Osteocyte (in vitro differentiated cells): ENCODE measurements at regions not wholly inside any gene's neighbourhood (a gene's known extent, or its start where the extent isn't known, plus 50 kb on each side); places are given as distances from the start of the nearest gene placed in this dataset.

Experiments used
- DNase-seq: peaks from one replicate; pipeline ENCODE4 v3.0.0; 2021; ENCODE audit warnings: mixed read lengths; ENCODE audit not compliant: unreplicated experiment; ENCODE audit errors: extremely low spot score
- H3K27ac Mint-ChIP-seq: one replicate; pipeline ENCODE4 v1.8.0; 2021; ENCODE audit warnings: mild to moderate bottlenecking, mixed read lengths; ENCODE audit not compliant: unreplicated experiment
- H3K27me3 Mint-ChIP-seq: one replicate; pipeline ENCODE4 v1.8.0; 2021; ENCODE audit warnings: mixed read lengths; ENCODE audit not compliant: unreplicated experiment
- H3K36me3 Mint-ChIP-seq: one replicate; pipeline ENCODE4 v1.8.0; 2021; ENCODE audit warnings: mixed read lengths; ENCODE audit not compliant: unreplicated experiment
- H3K4me1 Mint-ChIP-seq: one replicate; pipeline ENCODE4 v1.8.0; 2021; ENCODE audit warnings: mixed read lengths; ENCODE audit not compliant: unreplicated experiment
- H3K4me3 Mint-ChIP-seq: one replicate; pipeline ENCODE4 v1.8.0; 2021; ENCODE audit warnings: mild to moderate bottlenecking, moderate library complexity, mixed read lengths; ENCODE audit not compliant: unreplicated experiment
- H3K9me3 Mint-ChIP-seq: one replicate; pipeline ENCODE4 v1.8.0; 2021; ENCODE audit warnings: mixed read lengths; ENCODE audit not compliant: unreplicated experiment
- TF ChIP-seq, protein P1 (sequence below): fragments of 200-600 bp; sonication (generic); IDR thresholded peaks from 2 replicates; pipeline ENCODE4 v1.5.0; 2021; ENCODE audit warnings: antibody characterized with exemption, mild to moderate bottlenecking, moderate library complexity

DNA sequence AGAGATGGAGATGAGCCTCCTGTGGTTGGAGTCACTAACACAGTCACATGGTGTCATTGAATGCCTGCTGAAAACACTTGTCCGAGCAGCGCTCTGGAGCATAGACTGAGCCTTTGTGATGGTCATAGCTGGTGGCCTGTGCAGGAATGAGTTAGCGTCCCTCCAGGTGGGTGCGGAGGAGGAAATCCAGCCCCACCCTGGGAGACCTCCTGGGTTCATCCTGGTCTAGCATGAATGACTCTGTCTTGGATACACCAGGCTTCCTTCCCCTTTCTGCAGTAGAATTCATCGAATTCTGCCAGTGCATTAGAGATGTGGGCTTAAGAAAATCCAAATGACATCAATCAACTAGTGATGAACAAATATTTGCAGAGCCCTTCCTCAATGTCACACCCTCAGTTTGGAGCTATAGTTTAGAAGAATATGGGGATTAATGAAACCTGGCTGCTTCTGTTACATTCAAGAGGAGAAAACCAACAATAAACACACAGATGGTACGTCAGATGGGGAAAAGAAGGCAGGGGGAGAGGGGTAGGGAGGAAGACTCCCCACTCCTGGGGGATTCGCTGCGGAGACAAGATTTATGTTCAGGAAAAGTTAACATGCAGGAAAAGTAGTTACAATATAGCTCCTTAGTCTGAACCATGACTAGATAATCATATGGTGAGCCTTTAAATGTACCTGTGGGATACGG, 136.7 kb downstream of the DDX1 start:
- DNase-seq: no peak
- Mint-ChIP-seq H3K4me1 (peaks cover 38% of the 10 kb centered on the region), H3K4me3 (no peak overlapping the region), H3K27ac (no peak overlapping the region), H3K9me3 (no peaks in the 10 kb centered on the region), H3K27me3 (peaks cover 42% of the 10 kb centered on the region), H3K36me3 (no peaks in the 10 kb centered on the region)
- TF ChIP-seq, protein P1, sequence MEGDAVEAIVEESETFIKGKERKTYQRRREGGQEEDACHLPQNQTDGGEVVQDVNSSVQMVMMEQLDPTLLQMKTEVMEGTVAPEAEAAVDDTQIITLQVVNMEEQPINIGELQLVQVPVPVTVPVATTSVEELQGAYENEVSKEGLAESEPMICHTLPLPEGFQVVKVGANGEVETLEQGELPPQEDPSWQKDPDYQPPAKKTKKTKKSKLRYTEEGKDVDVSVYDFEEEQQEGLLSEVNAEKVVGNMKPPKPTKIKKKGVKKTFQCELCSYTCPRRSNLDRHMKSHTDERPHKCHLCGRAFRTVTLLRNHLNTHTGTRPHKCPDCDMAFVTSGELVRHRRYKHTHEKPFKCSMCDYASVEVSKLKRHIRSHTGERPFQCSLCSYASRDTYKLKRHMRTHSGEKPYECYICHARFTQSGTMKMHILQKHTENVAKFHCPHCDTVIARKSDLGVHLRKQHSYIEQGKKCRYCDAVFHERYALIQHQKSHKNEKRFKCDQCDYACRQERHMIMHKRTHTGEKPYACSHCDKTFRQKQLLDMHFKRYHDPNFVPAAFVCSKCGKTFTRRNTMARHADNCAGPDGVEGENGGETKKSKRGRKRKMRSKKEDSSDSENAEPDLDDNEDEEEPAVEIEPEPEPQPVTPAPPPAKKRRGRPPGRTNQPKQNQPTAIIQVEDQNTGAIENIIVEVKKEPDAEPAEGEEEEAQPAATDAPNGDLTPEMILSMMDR: no peak

GRCh38 chr2:15729001-15729400, 137.3 kb downstream of the DDX1 start:
- Mint-ChIP-seq H3K27ac (no peak overlapping the region), H3K36me3 (no peaks in the 10 kb centered on the region), H3K9me3 (no peaks in the 10 kb centered on the region), H3K4me1 (peaks cover 44% of the 10 kb centered on the region), H3K27me3 (peaks cover 37% of the 10 kb centered on the region), H3K4me3 (no peak overlapping the region)
- DNase-seq: no peak
- TF ChIP-seq, protein P1: no peak

DNA sequence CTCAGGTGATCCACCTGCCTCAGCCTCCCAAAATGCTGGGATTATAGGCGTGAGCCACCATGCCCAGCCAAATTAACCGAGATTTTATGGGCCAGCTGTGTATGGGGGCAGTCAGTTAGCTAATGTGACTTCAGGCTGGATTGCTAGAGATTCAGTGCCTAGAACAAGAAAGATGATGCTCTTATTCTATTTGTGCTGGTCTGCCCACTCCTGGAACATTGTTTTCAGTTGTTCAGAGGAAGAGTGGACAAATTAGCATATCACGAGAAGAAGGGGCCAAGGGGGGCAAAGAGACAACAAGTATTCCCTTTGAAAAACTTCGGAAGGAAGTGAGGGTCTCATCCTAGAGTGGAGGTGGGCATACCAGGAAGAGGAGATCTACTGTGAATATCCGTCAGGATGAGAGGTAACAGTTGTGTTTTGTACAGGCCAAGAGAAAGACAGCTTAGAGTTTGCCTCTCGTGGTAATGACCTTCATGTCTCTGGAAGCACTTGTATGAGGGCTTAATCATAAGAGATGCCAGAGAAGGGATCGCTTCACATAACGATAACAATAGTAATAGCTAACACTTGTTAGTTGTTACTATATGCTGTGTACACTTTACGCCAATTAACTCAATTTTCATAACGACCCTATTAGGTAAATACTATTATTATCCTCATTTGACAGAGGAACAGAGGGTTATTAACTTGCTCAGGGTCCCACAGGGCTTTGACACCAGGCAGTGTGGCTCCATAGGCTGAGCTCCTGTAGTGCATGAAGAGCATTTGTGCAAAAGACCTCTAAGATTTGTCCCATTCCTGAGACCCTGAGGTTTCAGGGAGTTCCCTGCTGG, 138.3 kb downstream of the DDX1 start:
- Mint-ChIP-seq H3K4me1 (peaks cover 54% of the 10 kb centered on the region), H3K27ac (peak overlapping the region; percentile 82), H3K27me3 (peaks cover 28% of the 10 kb centered on the region), H3K4me3 (no peak overlapping the region), H3K9me3 (no peaks in the 10 kb centered on the region), H3K36me3 (no peaks in the 10 kb centered on the region)
- no peak for DNase-seq
- TF ChIP-seq, protein P1: no peak

GRCh38 chr2:15730545-15731212, 139.0 kb downstream of the DDX1 start:
- DNase-seq: peak; percentile 98
- H3K4me3 Mint-ChIP-seq: no peak overlapping the region
- H3K4me1 Mint-ChIP-seq: peaks cover 61% of the 10 kb centered on the region
- TF ChIP-seq, protein P1: no peak
- H3K9me3 Mint-ChIP-seq: no peaks in the 10 kb centered on the region
- no peaks in the 10 kb centered on the region for H3K36me3 Mint-ChIP-seq
- H3K27ac Mint-ChIP-seq: peak overlapping the region; percentile 82
- peaks cover 22% of the 10 kb centered on the region for H3K27me3 Mint-ChIP-seq
